Hepatocyte (in vitro differentiated cells): ENCODE measurements at regions not wholly inside any gene's neighbourhood (a gene's known extent, or its start where the extent isn't known, plus 50 kb on each side); places are given as distances from the start of the nearest gene placed in this dataset.

Experiments used
- DNase-seq: peaks from one replicate; pipeline ENCODE4 v3.0.0-alpha.2; 2016; ENCODE audit warnings: low spot score
- H2AFZ ChIP-seq: fragments of 200-600 bp; sonication (generic); 2 replicates; pipeline ENCODE4 v1.6.0; 2016; ENCODE audit warnings: antibody characterized with exemption, mild to moderate bottlenecking
- H3K27ac ChIP-seq: fragments of 200-600 bp; sonication (generic); 2 replicates; pipeline ENCODE4 v1.5.1; 2016; ENCODE audit warnings: mild to moderate bottlenecking
- H3K27me3 ChIP-seq: fragments of 200-600 bp; sonication (generic); 2 replicates; pipeline ENCODE4 v1.6.1; 2016
- H3K36me3 ChIP-seq: fragments of 200-600 bp; sonication (generic); replicated peaks from 2 replicates; pipeline ENCODE4 v1.5.1; 2016; ENCODE audit warnings: low read depth; ENCODE audit not compliant: insufficient read depth
- H3K4me1 ChIP-seq: fragments of 200-600 bp; sonication (generic); 2 replicates; pipeline ENCODE4 v1.5.1; 2016; ENCODE audit warnings: mild to moderate bottlenecking, moderate library complexity; ENCODE audit not compliant: insufficient read depth
- H3K4me2 ChIP-seq: fragments of 200-600 bp; sonication (generic); 2 replicates; pipeline ENCODE4 v1.6.0; 2016
- H3K4me3 ChIP-seq: fragments of 200-600 bp; sonication (generic); 2 replicates; pipeline ENCODE4 v1.5.1; 2016; ENCODE audit warnings: mild to moderate bottlenecking
- H3K79me2 ChIP-seq: fragments of 200-600 bp; sonication (generic); 2 replicates; pipeline ENCODE4 v1.6.0; 2017; ENCODE audit warnings: mild to moderate bottlenecking
- H3K9me2 ChIP-seq: fragments of 200-600 bp; sonication (generic); replicated peaks from 2 replicates; pipeline ENCODE4 v1.6.0; 2017; ENCODE audit warnings: mild to moderate bottlenecking; ENCODE audit not compliant: insufficient read depth
- H3K9me3 ChIP-seq: fragments of 200-600 bp; sonication (generic); 2 replicates; pipeline ENCODE4 v1.5.1; 2016; ENCODE audit warnings: low read depth, mild to moderate bottlenecking
- H4K20me1 ChIP-seq: fragments of 200-600 bp; sonication (generic); 2 replicates; pipeline ENCODE4 v1.6.0; 2016; ENCODE audit warnings: mild to moderate bottlenecking; ENCODE audit not compliant: insufficient read depth, poor library complexity, severe bottlenecking
- EZH2 ChIP-seq: fragments of 200-600 bp; sonication (generic); IDR thresholded peaks from 2 replicates; pipeline ENCODE4 v1.6.1; 2016; ENCODE audit warnings: antibody characterized with exemption, mild to moderate bottlenecking, borderline replicate concordance
- EZH2phosphoT487 ChIP-seq: fragments of 200-600 bp; sonication (generic); IDR thresholded peaks from one replicate; pipeline ENCODE4 v1.6.1; 2018; ENCODE audit warnings: antibody characterized with exemption, mild to moderate bottlenecking, low read depth, moderate library complexity; ENCODE audit not compliant: unreplicated experiment, severe bottlenecking
- WGBS: methylation state at CpG from one replicate; pipeline ENCODE4 v1.1.6; 2016; ENCODE audit warnings: low lambda C conversion rate; ENCODE audit errors: missing lambda C conversion rate; 5-methylcytosine and 5-hydroxymethylcytosine counted together
- TF ChIP-seq, protein P1 (sequence below): fragments of 200-600 bp; sonication (generic); IDR thresholded peaks from 2 replicates; pipeline ENCODE4 v1.5.1; 2016; ENCODE audit warnings: antibody characterized with exemption, mild to moderate bottlenecking; ENCODE audit not compliant: poor library complexity

DNA sequence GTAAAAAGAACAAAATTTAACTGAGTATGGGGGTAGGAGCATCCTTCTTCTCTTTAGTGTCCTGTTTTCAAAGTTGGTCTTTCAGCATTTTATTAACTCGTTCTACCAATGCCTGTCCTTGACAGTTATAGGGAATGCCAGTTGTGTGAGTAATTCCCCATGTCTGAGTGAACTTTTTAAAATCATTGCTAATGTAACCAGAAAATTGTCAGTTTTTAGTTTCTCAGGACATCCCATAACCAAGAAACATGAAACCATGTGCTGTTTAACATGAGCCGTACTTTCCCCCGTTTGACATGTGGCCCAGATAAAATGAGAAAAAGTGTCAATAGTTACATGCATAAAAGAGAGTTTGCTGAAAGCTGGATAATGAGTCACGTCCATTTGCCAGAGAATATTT lies 71.4 kb upstream of the ARL4D start:
- Histone ChIP-seq H3K36me3 (no peaks in the 10 kb centered on the region), H3K4me1 (no peaks in the 10 kb centered on the region), H3K9me3 (no peaks in the 10 kb centered on the region), H3K27ac (no peak overlapping the region), H3K9me2 (no peaks in the 10 kb centered on the region), H3K27me3 (no peaks in the 10 kb centered on the region), H2AFZ (no peak overlapping the region), H3K79me2 (no peaks in the 10 kb centered on the region), H4K20me1 (no peaks in the 10 kb centered on the region), H3K4me3 (no peak overlapping the region), H3K4me2 (no peak overlapping the region)
- 60% methylated on average over 4 of the region's 4 CpGs for WGBS
- no peak for DNase-seq
- TF ChIP-seq, protein P1, sequence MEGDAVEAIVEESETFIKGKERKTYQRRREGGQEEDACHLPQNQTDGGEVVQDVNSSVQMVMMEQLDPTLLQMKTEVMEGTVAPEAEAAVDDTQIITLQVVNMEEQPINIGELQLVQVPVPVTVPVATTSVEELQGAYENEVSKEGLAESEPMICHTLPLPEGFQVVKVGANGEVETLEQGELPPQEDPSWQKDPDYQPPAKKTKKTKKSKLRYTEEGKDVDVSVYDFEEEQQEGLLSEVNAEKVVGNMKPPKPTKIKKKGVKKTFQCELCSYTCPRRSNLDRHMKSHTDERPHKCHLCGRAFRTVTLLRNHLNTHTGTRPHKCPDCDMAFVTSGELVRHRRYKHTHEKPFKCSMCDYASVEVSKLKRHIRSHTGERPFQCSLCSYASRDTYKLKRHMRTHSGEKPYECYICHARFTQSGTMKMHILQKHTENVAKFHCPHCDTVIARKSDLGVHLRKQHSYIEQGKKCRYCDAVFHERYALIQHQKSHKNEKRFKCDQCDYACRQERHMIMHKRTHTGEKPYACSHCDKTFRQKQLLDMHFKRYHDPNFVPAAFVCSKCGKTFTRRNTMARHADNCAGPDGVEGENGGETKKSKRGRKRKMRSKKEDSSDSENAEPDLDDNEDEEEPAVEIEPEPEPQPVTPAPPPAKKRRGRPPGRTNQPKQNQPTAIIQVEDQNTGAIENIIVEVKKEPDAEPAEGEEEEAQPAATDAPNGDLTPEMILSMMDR: no peak
- no peak for TF ChIP-seq EZH2phosphoT487
- TF ChIP-seq EZH2: no peak

DNA sequence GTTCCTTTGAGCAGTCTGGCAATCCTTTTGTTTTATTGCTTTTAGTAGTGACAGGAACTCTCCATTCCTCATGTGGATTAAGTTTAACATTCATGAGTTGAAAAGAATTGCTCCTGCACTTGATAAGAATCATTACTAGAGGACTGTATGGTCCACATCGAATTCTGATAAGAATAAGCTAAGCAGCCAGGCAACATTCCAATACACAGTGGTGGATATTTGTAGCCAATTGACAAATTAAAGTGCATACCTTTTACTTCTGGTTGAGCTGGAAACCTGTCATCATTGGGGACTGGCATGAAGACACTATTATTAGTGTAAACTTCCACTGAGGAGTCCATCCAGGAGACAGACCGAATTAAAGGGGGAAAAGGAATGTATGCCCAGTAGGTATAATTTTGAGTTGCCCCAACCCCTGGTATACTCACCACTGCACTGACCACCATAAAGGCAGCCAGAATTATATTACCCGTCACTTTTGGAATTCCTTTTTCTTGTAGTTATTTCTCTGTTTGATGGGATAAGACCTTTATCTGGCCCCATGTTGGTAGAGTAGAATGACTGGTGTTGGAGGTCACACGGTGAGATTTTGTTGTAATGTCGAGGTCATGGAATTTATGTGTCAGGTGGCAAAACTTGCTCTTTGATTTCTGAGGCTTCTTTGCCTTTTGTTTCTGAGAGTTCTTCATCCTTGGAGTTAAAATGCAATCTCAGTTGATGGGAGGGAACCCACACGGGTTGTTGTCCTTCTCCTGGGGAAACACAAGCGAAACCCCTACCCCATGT lies 72.1 kb upstream of the ARL4D start:
- no peaks in the 10 kb centered on the region for H3K36me3 ChIP-seq
- no peaks in the 10 kb centered on the region for H3K4me1 ChIP-seq
- TF ChIP-seq, protein P1: no peak
- TF ChIP-seq EZH2 (no peak), EZH2phosphoT487 (no peak)
- DNase-seq: no peak
- no peak overlapping the region for H3K4me3 ChIP-seq
- WGBS: 66% methylated on average over 7 of the region's 7 CpGs
- H4K20me1 ChIP-seq: no peaks in the 10 kb centered on the region
- H3K27ac ChIP-seq: no peak overlapping the region
- H3K4me2 ChIP-seq: no peak overlapping the region
- no peaks in the 10 kb centered on the region for H3K9me3 ChIP-seq
- no peaks in the 10 kb centered on the region for H3K79me2 ChIP-seq
- no peaks in the 10 kb centered on the region for H3K9me2 ChIP-seq
- H2AFZ ChIP-seq: no peak overlapping the region
- H3K27me3 ChIP-seq: no peaks in the 10 kb centered on the region

DNA sequence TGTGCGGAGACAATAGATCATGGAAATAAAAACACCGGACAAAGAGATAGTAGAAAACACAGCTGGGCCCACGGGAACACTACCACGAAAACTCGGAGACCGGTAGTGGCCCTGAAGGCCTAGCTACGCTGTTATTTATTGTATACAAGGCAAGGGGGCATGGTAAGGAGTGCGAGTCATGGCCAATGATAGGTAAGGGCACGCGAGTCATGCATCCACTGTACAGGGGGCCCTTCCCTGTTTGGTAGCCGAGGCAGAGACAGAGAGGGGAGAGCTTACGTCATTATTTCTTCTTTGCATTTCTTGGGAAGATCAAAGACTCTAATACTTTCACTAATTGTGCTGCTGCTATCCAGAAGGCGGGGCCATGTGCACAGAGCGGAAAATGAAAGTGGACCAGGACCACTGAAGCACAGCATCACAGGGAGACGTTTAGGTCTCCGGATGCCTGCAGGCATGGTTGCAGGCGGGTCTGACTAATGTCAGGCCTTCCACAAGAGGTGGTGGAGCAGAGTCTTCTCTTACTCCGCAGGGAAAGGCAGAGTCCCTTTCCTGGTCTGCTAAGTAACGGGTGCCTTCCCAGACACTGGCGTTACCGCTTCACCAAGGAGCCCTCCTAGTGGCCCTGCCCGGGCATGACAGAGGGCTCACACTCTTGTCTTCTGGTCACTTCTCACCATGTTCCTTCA lies 74.4 kb upstream of the ARL4D start:
- no peak overlapping the region for H2AFZ ChIP-seq
- no peak for TF ChIP-seq EZH2
- TF ChIP-seq, protein P1: no peak
- no peak for TF ChIP-seq EZH2phosphoT487
- no peaks in the 10 kb centered on the region for H3K9me3 ChIP-seq

More for the DNA sequence above, 74.4 kb upstream of the ARL4D start:
- Histone ChIP-seq H3K27me3 (no peaks in the 10 kb centered on the region), H3K4me2 (no peak overlapping the region), H3K36me3 (no peaks in the 10 kb centered on the region), H3K27ac (no peak overlapping the region), H3K4me1 (no peaks in the 10 kb centered on the region), H4K20me1 (no peaks in the 10 kb centered on the region), H3K79me2 (no peaks in the 10 kb centered on the region), H3K9me2 (no peaks in the 10 kb centered on the region), H3K4me3 (no peak overlapping the region)
- no peak for DNase-seq
- 91% methylated on average over 22 of the region's 22 CpGs for WGBS
